ENCODE measurements at regions not wholly inside any gene's neighbourhood (a gene's known extent, or its start where the extent isn't known, plus 50 kb on each side); places are given as distances from the start of the nearest gene placed in this dataset.

GRCh38 chr5:2993771-2994170, 242.3 kb upstream of the IRX2 start (continued):
- TF ChIP-seq REST (IDR thresholded peaks at IDR 0.05; ENCODE audit: unreplicated experiment) (no peak), STAT1 (IDR thresholded peaks at IDR 0.05; ENCODE audit: unreplicated experiment) (no peak), POLR2AphosphoS5 (IDR thresholded peaks at IDR 0.05; ENCODE audit: low read depth) (no peak), CREB1 (CRISPR knock-in tag; IDR thresholded peaks at IDR 0.05; ENCODE audit: low read depth) (no peak), EZH2phosphoT487 (IDR thresholded peaks at IDR 0.05; ENCODE audit: unreplicated experiment) (no peak)
- TF ChIP-seq, protein P1, sequence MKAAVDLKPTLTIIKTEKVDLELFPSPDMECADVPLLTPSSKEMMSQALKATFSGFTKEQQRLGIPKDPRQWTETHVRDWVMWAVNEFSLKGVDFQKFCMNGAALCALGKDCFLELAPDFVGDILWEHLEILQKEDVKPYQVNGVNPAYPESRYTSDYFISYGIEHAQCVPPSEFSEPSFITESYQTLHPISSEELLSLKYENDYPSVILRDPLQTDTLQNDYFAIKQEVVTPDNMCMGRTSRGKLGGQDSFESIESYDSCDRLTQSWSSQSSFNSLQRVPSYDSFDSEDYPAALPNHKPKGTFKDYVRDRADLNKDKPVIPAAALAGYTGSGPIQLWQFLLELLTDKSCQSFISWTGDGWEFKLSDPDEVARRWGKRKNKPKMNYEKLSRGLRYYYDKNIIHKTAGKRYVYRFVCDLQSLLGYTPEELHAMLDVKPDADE (IDR thresholded peaks at IDR 0.05), result no peak

DNA sequence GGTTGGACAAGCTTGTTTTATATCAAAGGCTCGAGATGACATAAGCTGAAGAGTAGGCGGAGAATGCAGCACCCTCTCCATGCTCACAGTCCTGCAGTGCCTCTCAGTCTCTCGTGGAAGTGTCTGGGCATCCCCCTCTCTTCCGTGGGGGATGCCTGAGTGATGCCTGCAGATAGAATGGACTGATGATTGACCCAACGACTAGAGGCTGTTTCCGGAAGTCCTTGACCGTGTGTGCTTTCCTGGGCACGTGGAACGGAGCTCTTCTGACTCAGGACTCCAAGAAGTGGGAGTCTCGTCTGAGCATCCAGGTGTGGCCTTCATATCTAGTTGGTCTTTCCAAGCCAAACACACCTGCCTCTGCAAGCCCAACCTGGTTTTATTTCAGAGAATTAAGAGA, 241.8 kb upstream of the IRX2 start:
- no peaks in the 10 kb centered on the region for H3K27me3 ChIP-seq (ENCODE audit: insufficient read depth)
- no peaks in the 10 kb centered on the region for H3K9me3 Mint-ChIP-seq
- ATAC-seq, result no peak
- no peaks in the 10 kb centered on the region for H3K36me3 Mint-ChIP-seq (ENCODE audit: low read depth)
- no peaks in the 10 kb centered on the region for H3F3A ChIP-seq (replicated peaks; ENCODE audit: low read depth)
- DNase-seq (ENCODE audit: low spot score), result no peak
- peaks cover 8% of the 10 kb centered on the region for H3K27me3 Mint-ChIP-seq (ENCODE audit: insufficient read depth, low read depth, poor library complexity)
- no peak overlapping the region for H3K4me3 Mint-ChIP-seq
- H2AFZ ChIP-seq, result no peak overlapping the region
- no peak overlapping the region for H3K27ac ChIP-seq (ENCODE audit: low read depth)
- peaks cover 6% of the 10 kb centered on the region; the same call in 2 of the 3 replicates for H3K4me1 Mint-ChIP-seq
- no peaks in the 10 kb centered on the region for H3K36me3 ChIP-seq (ENCODE audit: insufficient read depth)
- H3K4me1 ChIP-seq (ENCODE audit: insufficient read depth), result no peaks in the 10 kb centered on the region
- H3K4me3 ChIP-seq, result no peak overlapping the region
- no peaks in the 10 kb centered on the region for H3K9me2 ChIP-seq (ENCODE audit: insufficient read depth)
- no peak overlapping the region for H3K4me2 ChIP-seq
- no peaks in the 10 kb centered on the region for H3K79me2 ChIP-seq (replicated peaks; ENCODE audit: insufficient read depth)
- no peak overlapping the region for H3K27ac Mint-ChIP-seq
- H4K20me1 ChIP-seq (replicated peaks; ENCODE audit: insufficient read depth), result no peaks in the 10 kb centered on the region
- no peak for TF ChIP-seq EZH2phosphoT487 (IDR thresholded peaks at IDR 0.05; ENCODE audit: unreplicated experiment)
- TF ChIP-seq, protein P2, sequence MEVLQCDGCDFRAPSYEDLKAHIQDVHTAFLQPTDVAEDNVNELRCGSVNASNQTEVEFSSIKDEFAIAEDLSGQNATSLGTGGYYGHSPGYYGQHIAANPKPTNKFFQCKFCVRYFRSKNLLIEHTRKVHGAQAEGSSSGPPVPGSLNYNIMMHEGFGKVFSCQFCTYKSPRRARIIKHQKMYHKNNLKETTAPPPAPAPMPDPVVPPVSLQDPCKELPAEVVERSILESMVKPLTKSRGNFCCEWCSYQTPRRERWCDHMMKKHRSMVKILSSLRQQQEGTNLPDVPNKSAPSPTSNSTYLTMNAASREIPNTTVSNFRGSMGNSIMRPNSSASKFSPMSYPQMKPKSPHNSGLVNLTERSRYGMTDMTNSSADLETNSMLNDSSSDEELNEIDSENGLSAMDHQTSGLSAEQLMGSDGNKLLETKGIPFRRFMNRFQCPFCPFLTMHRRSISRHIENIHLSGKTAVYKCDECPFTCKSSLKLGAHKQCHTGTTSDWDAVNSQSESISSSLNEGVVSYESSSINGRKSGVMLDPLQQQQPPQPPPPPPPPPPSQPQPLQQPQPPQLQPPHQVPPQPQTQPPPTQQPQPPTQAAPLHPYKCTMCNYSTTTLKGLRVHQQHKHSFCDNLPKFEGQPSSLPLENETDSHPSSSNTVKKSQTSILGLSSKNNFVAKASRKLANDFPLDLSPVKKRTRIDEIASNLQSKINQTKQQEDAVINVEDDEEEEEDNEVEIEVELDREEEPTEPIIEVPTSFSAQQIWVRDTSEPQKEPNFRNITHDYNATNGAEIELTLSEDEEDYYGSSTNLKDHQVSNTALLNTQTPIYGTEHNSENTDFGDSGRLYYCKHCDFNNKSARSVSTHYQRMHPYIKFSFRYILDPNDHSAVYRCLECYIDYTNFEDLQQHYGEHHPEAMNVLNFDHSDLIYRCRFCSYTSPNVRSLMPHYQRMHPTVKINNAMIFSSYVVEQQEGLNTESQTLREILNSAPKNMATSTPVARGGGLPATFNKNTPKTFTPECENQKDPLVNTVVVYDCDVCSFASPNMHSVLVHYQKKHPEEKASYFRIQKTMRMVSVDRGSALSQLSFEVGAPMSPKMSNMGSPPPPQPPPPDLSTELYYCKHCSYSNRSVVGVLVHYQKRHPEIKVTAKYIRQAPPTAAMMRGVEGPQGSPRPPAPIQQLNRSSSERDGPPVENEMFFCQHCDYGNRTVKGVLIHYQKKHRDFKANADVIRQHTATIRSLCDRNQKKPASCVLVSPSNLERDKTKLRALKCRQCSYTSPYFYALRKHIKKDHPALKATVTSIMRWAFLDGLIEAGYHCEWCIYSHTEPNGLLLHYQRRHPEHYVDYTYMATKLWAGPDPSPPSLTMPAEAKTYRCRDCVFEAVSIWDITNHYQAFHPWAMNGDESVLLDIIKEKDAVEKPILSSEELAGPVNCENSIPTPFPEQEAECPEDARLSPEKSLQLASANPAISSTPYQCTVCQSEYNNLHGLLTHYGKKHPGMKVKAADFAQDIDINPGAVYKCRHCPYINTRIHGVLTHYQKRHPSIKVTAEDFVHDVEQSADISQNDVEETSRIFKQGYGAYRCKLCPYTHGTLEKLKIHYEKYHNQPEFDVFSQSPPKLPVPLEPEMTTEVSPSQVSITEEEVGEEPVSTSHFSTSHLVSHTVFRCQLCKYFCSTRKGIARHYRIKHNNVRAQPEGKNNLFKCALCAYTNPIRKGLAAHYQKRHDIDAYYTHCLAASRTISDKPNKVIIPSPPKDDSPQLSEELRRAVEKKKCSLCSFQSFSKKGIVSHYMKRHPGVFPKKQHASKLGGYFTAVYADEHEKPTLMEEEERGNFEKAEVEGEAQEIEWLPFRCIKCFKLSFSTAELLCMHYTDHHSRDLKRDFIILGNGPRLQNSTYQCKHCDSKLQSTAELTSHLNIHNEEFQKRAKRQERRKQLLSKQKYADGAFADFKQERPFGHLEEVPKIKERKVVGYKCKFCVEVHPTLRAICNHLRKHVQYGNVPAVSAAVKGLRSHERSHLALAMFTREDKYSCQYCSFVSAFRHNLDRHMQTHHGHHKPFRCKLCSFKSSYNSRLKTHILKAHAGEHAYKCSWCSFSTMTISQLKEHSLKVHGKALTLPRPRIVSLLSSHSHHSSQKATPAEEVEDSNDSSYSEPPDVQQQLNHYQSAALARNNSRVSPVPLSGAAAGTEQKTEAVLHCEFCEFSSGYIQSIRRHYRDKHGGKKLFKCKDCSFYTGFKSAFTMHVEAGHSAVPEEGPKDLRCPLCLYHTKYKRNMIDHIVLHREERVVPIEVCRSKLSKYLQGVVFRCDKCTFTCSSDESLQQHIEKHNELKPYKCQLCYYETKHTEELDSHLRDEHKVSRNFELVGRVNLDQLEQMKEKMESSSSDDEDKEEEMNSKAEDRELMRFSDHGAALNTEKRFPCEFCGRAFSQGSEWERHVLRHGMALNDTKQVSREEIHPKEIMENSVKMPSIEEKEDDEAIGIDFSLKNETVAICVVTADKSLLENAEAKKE (CRISPR knock-in tag; IDR thresholded peaks at IDR 0.05), result no peak
- no peak for TF ChIP-seq REST (IDR thresholded peaks at IDR 0.05; ENCODE audit: unreplicated experiment)
- no peak for TF ChIP-seq POLR2AphosphoS5 (IDR thresholded peaks at IDR 0.05; ENCODE audit: low read depth)
- TF ChIP-seq NANOG (IDR thresholded peaks at IDR 0.05; ENCODE audit: borderline replicate concordance), result no peak
- TF ChIP-seq CREB1 (CRISPR knock-in tag; IDR thresholded peaks at IDR 0.05; ENCODE audit: low read depth), result no peak
- TF ChIP-seq EZH2 (IDR thresholded peaks at IDR 0.05; ENCODE audit: low read depth, unreplicated experiment), result no peak
- TF ChIP-seq ZNF114 (CRISPR knock-in tag; IDR thresholded peaks at IDR 0.05), result no peak
